Astrocyte of the spinal cord (primary cell): ENCODE measurements at regions not wholly inside any gene's neighbourhood (a gene's known extent, or its start where the extent isn't known, plus 50 kb on each side); places are given as distances from the start of the nearest gene placed in this dataset.

Experiments used
- DNase-seq: peaks from one replicate; pipeline ENCODE4 v3.0.0; 2011; ENCODE audit warnings: low read depth, low spot score
- H3K4me3 ChIP-seq: 2 replicates; pipeline ENCODE4 v1.5.1; 2011; ENCODE audit warnings: low read depth, mild to moderate bottlenecking, low read length, moderate library complexity
- in situ Hi-C: cut with HindIII; loops from 2 replicates; pipeline ENCODE4 v1.10.0; 2017; ENCODE audit warnings: low sequenced_read_pairs
- TF ChIP-seq, protein P1 (sequence below): IDR thresholded peaks from 2 replicates; pipeline ENCODE4 v1.5.1; 2012; ENCODE audit warnings: low read depth, mild to moderate bottlenecking, low read length, inconsistent platforms

DNA sequence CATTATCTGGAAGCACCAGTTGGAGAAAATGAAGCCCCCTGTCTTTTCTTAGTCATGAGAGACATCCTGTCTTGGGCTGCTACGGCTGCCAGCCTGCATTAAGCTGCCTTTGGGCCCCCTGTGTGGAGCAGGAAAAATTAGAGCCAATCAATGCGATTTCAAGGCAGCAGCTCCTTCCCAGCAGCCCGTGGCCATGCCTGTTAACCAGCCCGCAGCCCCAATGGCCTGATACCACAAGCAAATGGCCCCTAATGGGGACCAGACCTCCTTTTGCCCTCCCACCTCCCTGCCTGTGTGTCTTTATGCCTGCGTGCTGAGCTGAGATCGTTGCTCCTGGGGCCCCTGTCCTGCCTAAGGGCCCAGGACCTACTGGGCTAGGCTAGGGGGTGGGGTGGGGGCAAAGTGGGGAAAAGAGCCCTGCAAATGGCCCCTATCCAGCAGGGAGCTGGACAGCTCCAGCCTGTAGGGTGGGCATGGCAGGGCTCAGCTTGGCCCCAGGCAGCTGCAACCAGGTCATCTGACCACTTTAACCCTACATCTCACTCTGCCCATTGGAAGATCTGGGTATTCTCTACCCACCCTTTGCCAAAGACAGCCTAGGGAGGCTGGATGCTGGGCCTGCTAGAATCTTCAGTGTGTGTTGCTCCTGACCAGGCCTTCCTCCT, 53.8 kb upstream of the MRPS22 start:
- no peak for DNase-seq
- no peak overlapping the region for H3K4me3 ChIP-seq
- in situ Hi-C loops, result no loop called here
- TF ChIP-seq, protein P1, sequence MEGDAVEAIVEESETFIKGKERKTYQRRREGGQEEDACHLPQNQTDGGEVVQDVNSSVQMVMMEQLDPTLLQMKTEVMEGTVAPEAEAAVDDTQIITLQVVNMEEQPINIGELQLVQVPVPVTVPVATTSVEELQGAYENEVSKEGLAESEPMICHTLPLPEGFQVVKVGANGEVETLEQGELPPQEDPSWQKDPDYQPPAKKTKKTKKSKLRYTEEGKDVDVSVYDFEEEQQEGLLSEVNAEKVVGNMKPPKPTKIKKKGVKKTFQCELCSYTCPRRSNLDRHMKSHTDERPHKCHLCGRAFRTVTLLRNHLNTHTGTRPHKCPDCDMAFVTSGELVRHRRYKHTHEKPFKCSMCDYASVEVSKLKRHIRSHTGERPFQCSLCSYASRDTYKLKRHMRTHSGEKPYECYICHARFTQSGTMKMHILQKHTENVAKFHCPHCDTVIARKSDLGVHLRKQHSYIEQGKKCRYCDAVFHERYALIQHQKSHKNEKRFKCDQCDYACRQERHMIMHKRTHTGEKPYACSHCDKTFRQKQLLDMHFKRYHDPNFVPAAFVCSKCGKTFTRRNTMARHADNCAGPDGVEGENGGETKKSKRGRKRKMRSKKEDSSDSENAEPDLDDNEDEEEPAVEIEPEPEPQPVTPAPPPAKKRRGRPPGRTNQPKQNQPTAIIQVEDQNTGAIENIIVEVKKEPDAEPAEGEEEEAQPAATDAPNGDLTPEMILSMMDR, result no peak

DNA sequence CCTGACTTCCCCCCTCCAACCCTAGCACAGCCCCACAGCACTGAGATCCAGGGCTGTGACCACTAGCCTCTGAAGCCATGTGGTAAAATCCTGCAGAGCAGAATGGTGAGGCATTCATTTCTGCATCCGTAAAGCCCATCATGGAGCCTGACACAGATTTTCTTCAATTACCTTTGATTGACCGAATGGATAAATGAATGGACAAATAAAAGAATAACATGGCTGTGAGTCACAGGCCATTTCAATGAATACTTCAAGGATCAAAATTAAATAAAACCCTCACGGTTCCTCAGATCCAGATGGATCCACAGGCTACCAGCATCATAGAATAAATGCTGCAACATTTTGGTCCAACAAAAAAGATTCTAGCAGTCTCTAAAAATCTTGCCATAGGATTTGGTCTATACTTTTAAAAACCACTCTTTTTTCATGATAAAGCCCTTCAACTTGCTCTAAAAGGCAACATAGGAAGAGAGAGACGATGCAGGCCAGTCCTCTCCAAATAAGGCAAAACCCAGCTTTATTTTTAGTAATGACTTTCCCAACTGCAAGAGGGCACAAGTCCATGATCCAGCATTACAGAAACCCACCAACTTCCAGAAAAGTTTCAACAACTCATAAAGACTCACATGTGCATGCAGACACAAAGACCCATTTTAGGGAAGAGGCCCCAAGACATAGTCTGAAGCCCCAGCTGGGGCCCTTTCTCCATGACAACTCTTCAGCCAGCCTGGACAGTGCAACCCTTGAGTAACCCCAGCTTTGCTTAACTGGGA, 52.4 kb upstream of the MRPS22 start:
- TF ChIP-seq, protein P1, result no peak
- H3K4me3 ChIP-seq, result no peak overlapping the region
- in situ Hi-C loops, result no loop called here
- no peak for DNase-seq

GRCh38 chr3:139292192-139292591, 51.6 kb upstream of the MRPS22 start:
- TF ChIP-seq, protein P1, result no peak
- DNase-seq, result no peak
- in situ Hi-C loops, result no loop called here
- H3K4me3 ChIP-seq, result no peak overlapping the region

GRCh38 chr3:139292711-139293664, 50.8 kb upstream of the MRPS22 start:
- in situ Hi-C loops, result no loop called here
- no peak overlapping the region for H3K4me3 ChIP-seq
- TF ChIP-seq, protein P1, result no peak
- DNase-seq, result no peak

DNA sequence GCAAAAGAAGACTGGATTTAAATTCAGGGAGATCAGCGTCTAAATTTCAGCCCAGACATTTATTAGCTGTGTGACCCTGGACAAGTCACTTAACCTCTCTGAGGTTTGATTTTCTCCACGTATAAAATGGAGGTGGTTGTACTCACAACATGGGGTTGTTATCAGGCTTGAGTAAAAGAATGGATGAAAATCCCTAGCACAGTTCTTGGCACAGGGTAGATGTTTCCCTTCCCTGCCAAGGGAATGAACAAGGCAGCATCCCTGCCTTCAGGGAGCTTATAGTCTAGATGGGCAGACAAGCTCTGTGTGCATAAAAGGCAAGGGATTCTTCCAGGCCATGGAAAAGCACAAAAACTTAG, 50.2 kb upstream of the MRPS22 start:
- in situ Hi-C loops, result no loop called here
- no peak for DNase-seq
- no peak overlapping the region for H3K4me3 ChIP-seq
- TF ChIP-seq, protein P1, result no peak
